Neural crest cell (in vitro differentiated cells): ENCODE measurements at regions not wholly inside any gene's neighbourhood (a gene's known extent, or its start where the extent isn't known, plus 50 kb on each side); places are given as distances from the start of the nearest gene placed in this dataset.

Experiments
- DNase-seq: peaks from one replicate; pipeline ENCODE4 v3.0.0; 2021; ENCODE audit warnings: low read depth, mixed read lengths, low spot score
- H3K27ac Mint-ChIP-seq: one replicate; pipeline ENCODE4 v1.8.0; 2021; ENCODE audit warnings: mild to moderate bottlenecking, mixed read lengths; ENCODE audit not compliant: unreplicated experiment
- H3K27me3 Mint-ChIP-seq: 2 replicates; pipeline ENCODE4 v1.8.0; 2021; ENCODE audit warnings: low read depth, mild to moderate bottlenecking, mixed read lengths
- H3K36me3 Mint-ChIP-seq: 2 replicates; pipeline ENCODE4 v1.8.0; 2021; ENCODE audit warnings: low read depth, mild to moderate bottlenecking, mixed read lengths
- H3K4me1 Mint-ChIP-seq: 2 replicates; pipeline ENCODE4 v1.8.0; 2021; ENCODE audit warnings: mixed read lengths
- H3K4me3 Mint-ChIP-seq: one replicate; pipeline ENCODE4 v1.8.0; 2021; ENCODE audit warnings: mild to moderate bottlenecking, mixed read lengths
- H3K9me3 Mint-ChIP-seq: 2 replicates; pipeline ENCODE4 v1.8.0; 2021; ENCODE audit warnings: mixed read lengths
- TF ChIP-seq, protein P1 (sequence below): fragments of 200-600 bp; sonication (generic); conservative IDR thresholded peaks from 2 replicates; pipeline ENCODE4 v1.5.0; 2021; ENCODE audit warnings: antibody characterized with exemption, mild to moderate bottlenecking

DNA sequence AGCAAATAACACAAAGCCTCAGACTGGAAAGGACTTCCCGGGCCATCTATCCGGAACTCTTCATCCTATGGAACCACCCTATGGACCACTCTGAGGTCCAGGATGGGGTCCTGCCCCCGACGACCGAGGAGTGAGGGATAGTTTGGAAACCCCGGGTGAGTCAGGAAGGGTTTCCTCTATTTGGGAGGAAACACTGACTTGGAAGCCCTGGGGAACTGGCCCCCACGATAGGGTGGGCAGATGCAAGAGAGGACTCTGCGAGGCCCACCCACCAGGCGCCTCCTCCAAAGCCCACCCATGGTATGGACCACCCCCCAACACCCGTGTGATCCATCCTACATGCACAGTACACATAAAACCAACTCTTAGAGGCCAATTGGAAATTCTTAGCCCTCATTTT lies 69.4 kb downstream of the CPN2 start:
- no peak for DNase-seq
- H3K36me3 Mint-ChIP-seq = no peaks in the 10 kb centered on the region
- no peak overlapping the region for H3K27ac Mint-ChIP-seq
- no peak overlapping the region for H3K4me3 Mint-ChIP-seq
- peaks cover 45% of the 10 kb centered on the region for H3K4me1 Mint-ChIP-seq
- TF ChIP-seq, protein P1, sequence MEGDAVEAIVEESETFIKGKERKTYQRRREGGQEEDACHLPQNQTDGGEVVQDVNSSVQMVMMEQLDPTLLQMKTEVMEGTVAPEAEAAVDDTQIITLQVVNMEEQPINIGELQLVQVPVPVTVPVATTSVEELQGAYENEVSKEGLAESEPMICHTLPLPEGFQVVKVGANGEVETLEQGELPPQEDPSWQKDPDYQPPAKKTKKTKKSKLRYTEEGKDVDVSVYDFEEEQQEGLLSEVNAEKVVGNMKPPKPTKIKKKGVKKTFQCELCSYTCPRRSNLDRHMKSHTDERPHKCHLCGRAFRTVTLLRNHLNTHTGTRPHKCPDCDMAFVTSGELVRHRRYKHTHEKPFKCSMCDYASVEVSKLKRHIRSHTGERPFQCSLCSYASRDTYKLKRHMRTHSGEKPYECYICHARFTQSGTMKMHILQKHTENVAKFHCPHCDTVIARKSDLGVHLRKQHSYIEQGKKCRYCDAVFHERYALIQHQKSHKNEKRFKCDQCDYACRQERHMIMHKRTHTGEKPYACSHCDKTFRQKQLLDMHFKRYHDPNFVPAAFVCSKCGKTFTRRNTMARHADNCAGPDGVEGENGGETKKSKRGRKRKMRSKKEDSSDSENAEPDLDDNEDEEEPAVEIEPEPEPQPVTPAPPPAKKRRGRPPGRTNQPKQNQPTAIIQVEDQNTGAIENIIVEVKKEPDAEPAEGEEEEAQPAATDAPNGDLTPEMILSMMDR = no peak
- H3K9me3 Mint-ChIP-seq = no peaks in the 10 kb centered on the region
- peaks cover 63% of the 10 kb centered on the region for H3K27me3 Mint-ChIP-seq

DNA sequence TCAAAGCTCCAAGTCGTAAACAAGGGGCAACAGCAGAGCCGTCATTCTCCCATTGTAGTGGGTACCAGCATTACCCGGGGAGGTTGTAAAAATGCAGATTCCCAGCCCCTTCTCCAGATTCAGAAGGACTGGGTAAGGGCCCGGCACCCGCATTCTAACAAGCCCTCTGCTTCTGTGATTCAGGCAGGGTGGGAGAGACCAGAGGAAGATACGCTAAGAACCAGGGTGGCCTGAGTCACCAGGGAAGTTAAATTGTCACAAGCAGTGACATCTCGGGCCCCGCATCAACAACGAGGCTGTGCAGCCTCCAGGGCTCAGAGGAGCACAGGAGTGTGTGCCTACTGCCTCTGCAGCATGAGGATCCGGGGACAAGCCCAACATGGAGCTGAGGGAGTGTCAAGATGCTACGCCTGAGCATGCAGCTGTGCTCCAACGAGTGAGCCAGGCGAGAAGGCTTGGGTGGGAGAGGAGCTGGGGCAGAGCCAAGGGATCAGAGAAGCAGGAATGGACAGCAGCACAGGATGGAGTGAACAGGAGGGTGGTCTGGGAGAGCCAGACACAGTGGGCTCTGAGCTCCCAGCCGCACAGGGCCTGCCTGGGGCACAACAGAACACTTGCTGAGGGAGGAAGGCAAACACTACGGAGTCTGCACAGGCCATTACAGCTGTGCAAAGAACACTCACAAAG lies 68.5 kb downstream of the CPN2 start:
- Mint-ChIP-seq H3K9me3 (no peaks in the 10 kb centered on the region), H3K27me3 (peaks cover 60% of the 10 kb centered on the region), H3K27ac (peak overlapping the region; percentile 9), H3K36me3 (no peaks in the 10 kb centered on the region), H3K4me1 (peaks cover 37% of the 10 kb centered on the region), H3K4me3 (no peak overlapping the region)
- TF ChIP-seq, protein P1 = no peak
- DNase-seq = no peak

DNA sequence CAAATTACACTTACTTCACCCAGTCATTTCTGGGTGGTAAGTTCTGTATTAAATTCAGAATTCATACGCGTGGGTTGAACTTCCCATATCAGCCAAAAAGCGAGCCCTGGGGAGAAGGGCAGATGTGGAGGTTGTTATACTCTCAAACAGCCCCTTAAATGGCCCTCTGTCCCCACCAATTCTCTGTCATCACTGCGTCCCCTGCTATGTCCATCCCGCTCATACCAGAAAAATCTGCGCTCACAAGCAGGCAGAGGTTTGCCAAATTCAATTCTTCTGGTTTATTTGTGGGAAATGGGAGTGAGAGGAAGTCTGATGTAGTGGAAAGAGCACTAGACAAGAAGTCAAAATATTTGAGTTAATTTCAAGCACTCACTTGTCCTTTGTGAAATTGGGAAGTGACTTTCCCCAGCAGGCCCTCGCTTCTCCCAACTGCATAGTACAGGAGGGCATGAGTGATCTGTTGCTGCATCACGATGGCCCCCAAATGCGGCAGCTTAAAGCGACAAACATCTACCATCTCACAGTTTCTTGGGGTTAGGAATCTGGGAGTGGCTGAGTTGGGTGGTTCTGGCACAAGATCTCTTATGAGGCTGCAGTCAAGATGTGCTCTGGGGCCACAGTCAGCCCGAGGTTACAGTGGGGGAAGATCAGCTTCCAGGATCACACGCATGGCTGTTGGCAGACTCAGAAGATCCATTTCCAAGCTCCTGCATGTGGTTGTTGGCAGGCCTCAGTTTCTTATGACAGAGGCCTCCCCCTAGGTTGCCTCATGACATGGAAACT lies 67.7 kb downstream of the CPN2 start:
- H3K36me3 Mint-ChIP-seq = no peaks in the 10 kb centered on the region
- no peak overlapping the region for H3K4me3 Mint-ChIP-seq
- no peak for DNase-seq

DNA sequence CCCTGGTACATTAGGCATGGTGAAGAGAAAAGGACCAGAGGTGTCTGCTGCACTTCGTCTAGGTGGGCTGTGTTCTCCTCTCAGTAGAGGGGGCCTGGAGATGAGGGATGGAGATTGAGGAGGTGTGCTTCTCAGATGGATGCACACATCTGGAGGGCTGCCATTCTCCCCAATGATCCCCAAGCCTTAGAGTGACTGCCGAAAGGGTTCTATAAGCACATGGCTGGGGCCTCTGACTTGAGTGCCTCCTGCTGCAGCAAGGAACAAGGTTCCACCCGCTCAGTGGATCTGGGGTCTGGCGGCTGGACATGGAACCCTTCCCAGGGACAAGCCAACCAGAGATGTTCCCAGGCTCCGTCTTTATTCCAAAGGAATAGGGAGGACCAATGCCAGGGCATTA lies 66.8 kb downstream of the CPN2 start:
- DNase-seq = no peak
- H3K4me3 Mint-ChIP-seq = no peak overlapping the region
- peaks cover 56% of the 10 kb centered on the region for H3K27me3 Mint-ChIP-seq
- TF ChIP-seq, protein P1 = no peak
- H3K27ac Mint-ChIP-seq = no peak overlapping the region
- no peaks in the 10 kb centered on the region for H3K36me3 Mint-ChIP-seq
- no peaks in the 10 kb centered on the region for H3K9me3 Mint-ChIP-seq
- peaks cover 24% of the 10 kb centered on the region for H3K4me1 Mint-ChIP-seq

More for the DNA sequence above, 67.7 kb downstream of the CPN2 start:
- H3K9me3 Mint-ChIP-seq = no peaks in the 10 kb centered on the region
- peaks cover 28% of the 10 kb centered on the region for H3K4me1 Mint-ChIP-seq
- peaks cover 56% of the 10 kb centered on the region for H3K27me3 Mint-ChIP-seq
- peak overlapping the region; percentile 3 for H3K27ac Mint-ChIP-seq
- TF ChIP-seq, protein P1 = no peak

DNA sequence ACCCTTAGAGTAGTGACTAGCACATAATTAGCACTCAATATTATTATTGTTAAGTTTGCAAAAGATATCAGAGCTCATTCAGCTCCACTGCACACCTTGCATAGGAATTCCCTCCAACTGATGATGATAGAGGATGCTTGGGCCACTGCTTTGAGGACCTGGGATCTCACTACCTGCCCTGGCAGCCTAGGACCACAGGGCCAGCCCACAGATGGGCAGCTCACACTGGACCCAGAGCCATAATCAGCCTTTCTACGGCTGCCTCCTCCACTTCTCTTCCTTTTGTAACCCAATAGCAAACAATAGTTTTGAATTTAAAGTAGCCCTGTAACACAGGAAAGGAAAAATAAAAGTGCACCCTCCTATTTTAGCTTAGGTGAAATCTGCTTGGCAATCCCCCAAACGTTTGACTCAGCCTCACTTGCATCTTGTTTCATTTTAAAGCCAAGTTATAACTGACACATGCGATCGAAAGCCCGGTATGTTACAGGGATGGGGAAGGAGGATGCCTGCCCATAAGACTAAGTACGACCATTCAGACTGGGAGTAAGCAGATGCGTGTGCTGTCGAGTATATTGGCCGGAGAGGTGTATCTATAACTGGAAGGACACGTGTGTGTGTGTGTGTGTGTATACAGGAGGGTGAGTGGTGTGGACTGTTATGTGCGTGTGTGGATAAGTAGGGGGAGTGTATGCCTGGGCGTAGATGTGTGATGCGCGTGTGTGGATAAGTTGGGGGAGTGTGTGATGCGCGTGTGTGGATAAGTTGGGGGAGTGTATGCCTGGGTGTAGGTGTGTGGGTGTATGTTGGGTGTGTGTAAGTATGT lies 65.9 kb downstream of the CPN2 start:
- H3K27ac Mint-ChIP-seq = no peak overlapping the region
- TF ChIP-seq, protein P1 = no peak
- H3K4me3 Mint-ChIP-seq = no peak overlapping the region
- peaks cover 47% of the 10 kb centered on the region for H3K27me3 Mint-ChIP-seq
- no peak for DNase-seq
- H3K9me3 Mint-ChIP-seq = no peaks in the 10 kb centered on the region
- H3K4me1 Mint-ChIP-seq = peaks cover 15% of the 10 kb centered on the region
- H3K36me3 Mint-ChIP-seq = peaks cover 2% of the 10 kb centered on the region
